Panc1 (cell line): ENCODE measurements at regions not wholly inside any gene's neighbourhood (a gene's known extent, or its start where the extent isn't known, plus 50 kb on each side); places are given as distances from the start of the nearest gene placed in this dataset.

Experiments used
- ATAC-seq: fragments of 200-7000 bp; cut with Tn5 transposase; 2 replicates; pipeline ENCODE4 v1.9.1; 2020; ENCODE audit warnings: mild to moderate bottlenecking, moderate library complexity
- BruUV-seq: library from RNA; stranded (reverse); fragments of 400-500 nt; replicated peaks from 2 replicates; lab custom pipeline; 2021; lab: Mats Ljungman, UMichigan
- CTCF ChIA-PET: fragments of 300-600 bp; sonication (Branson Sonifier 250); formaldehyde crosslinking; loops from one replicate; lab custom pipeline; 2022; ENCODE audit warnings: antibody characterized with exemption; lab: Charles Lee
- POLR2A ChIA-PET: fragments of 300-600 bp; sonication (Branson Sonifier 250); formaldehyde crosslinking; loops from one replicate; lab custom pipeline; 2022; ENCODE audit warnings: antibody characterized with exemption; lab: Charles Lee
- DNase-seq: peaks from one replicate; pipeline ENCODE4 v3.0.0-alpha.2; 2010; ENCODE audit warnings: low read depth, low spot score
- H3K27ac ChIP-seq: 2 replicates; pipeline ENCODE4 v1.5.1; 2011; ENCODE audit warnings: mild to moderate bottlenecking, low read length, inconsistent platforms
- H3K27me3 ChIP-seq: fragments of 200-500 bp; sonication (Bioruptor generic); 2 replicates; pipeline ENCODE4 v1.6.0; 2014; ENCODE audit warnings: low read length, inconsistent platforms; ENCODE audit not compliant: control insufficient read depth, insufficient read depth
- H3K36me3 ChIP-seq: fragments of 200-500 bp; sonication (Bioruptor generic); 2 replicates; pipeline ENCODE4 v1.5.1; 2014; ENCODE audit warnings: inconsistent platforms, mild to moderate bottlenecking, low read length, moderate library complexity; ENCODE audit not compliant: control insufficient read depth, insufficient read depth
- H3K4me1 ChIP-seq: 2 replicates; pipeline ENCODE4 v1.5.1; 2011; ENCODE audit warnings: inconsistent platforms, mild to moderate bottlenecking, low read length, moderate library complexity; ENCODE audit not compliant: control insufficient read depth, insufficient read depth
- H3K4me3 ChIP-seq, 2 experiments: 2 replicates each; pipeline ENCODE4 v1.5.1; 2011 to 2012; ENCODE audit warnings: low read depth in 2 of 2, low read length in 2 of 2, mild to moderate bottlenecking in 2 of 2, inconsistent platforms in 1 of 2, moderate library complexity in 1 of 2
- H3K9me3 ChIP-seq: fragments of 200-500 bp; sonication (Bioruptor generic); 2 replicates; pipeline ENCODE4 v1.5.1; 2014; ENCODE audit warnings: low read depth, mild to moderate bottlenecking, inconsistent platforms, low read length, moderate library complexity; ENCODE audit not compliant: control insufficient read depth, insufficient read depth
- POLR2AphosphoS5 ChIP-seq: IDR thresholded peaks from 2 replicates; pipeline ENCODE4 v1.6.1; 2012; ENCODE audit warnings: mild to moderate bottlenecking, low read depth, low read length, moderate library complexity
- SIN3A ChIP-seq: IDR thresholded peaks from 2 replicates; pipeline ENCODE4 v1.6.1; 2012; ENCODE audit warnings: low read depth, mild to moderate bottlenecking, low read length, moderate library complexity, borderline replicate concordance; ENCODE audit not compliant: insufficient read depth
- TCF7L2 ChIP-seq: IDR thresholded peaks from 2 replicates; pipeline ENCODE4 v1.6.1; 2011; ENCODE audit warnings: mild to moderate bottlenecking, low read depth, low read length, inconsistent platforms
- in situ Hi-C: cut with HindIII; loops from 2 replicates; pipeline ENCODE4 v1.10.0; 2016; ENCODE audit warnings: low sequenced_read_pairs, low pct_unique_long_range_greater_than_20kb
- intact Hi-C: fragments of 100-400 bp; cut with micrococcal nuclease; formaldehyde crosslinking; loops from one replicate; pipeline ENCODE4 v1.10.0; 2022; ENCODE audit not compliant: unreplicated experiment
- TF ChIP-seq, protein P1 (sequence below): fragments of 450-650 bp; IDR thresholded peaks from 2 replicates; pipeline ENCODE4 v1.5.1; 2017; ENCODE audit warnings: mild to moderate bottlenecking
- TF ChIP-seq, protein P2 (sequence below), 2 experiments: IDR thresholded peaks; 2 replicates each; pipeline ENCODE4 v1.6.1; 2011 to 2012; ENCODE audit warnings: low read depth in 2 of 2, control low read depth in 1 of 2, low read length in 1 of 2, mild to moderate bottlenecking in 1 of 2, moderate library complexity in 1 of 2; ENCODE audit not compliant: insufficient read depth in 1 of 2

DNA sequence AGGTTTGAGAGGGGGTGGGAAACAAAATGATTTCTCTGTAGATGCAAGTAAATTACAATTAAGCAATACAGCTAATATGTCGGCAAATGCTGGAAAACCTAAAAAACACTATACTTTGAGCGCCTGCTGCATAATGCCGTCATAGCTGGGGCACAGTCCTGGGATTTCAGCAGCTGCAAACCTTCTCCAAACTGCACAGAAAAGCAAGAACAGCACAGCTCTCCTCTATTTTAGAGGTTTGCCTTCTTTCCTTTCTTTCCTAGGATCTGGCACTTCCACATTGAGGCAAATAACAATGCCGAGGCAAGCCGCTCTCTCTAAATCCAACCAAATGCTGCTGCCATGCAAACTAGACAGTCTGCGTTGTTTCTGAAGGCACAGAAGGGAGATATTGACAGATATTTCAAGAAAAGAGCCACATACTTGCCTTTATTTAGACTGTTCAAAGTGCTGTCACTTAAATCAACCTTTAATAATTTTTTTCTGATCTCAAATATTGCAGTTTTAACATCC, 287.1 kb upstream of the G2E3 start:
- Histone ChIP-seq H3K27ac (no peak overlapping the region), H3K27me3 (no peaks in the 10 kb centered on the region), H3K4me1 (peaks cover 3% of the 10 kb centered on the region), H3K4me3 (no peak overlapping the region), H3K36me3 (no peaks in the 10 kb centered on the region), H3K9me3 (no peaks in the 10 kb centered on the region)
- ATAC-seq (no peak), DNase-seq (no peak)
- no TSS peak for BruUV-seq
- POLR2A ChIA-PET, result interaction anchor here (0.7 kb wide), 1 partner anchor 748 kb away, joined by 3 read pairs; no protein-coding TSS in a partner anchor
- CTCF ChIA-PET, result interaction anchor here (0.6 kb wide), 1 partner anchor 157 kb away, joined by 3 read pairs; no protein-coding TSS in a partner anchor
- in situ Hi-C loops, result no loop called here
- TF ChIP-seq, protein P1, sequence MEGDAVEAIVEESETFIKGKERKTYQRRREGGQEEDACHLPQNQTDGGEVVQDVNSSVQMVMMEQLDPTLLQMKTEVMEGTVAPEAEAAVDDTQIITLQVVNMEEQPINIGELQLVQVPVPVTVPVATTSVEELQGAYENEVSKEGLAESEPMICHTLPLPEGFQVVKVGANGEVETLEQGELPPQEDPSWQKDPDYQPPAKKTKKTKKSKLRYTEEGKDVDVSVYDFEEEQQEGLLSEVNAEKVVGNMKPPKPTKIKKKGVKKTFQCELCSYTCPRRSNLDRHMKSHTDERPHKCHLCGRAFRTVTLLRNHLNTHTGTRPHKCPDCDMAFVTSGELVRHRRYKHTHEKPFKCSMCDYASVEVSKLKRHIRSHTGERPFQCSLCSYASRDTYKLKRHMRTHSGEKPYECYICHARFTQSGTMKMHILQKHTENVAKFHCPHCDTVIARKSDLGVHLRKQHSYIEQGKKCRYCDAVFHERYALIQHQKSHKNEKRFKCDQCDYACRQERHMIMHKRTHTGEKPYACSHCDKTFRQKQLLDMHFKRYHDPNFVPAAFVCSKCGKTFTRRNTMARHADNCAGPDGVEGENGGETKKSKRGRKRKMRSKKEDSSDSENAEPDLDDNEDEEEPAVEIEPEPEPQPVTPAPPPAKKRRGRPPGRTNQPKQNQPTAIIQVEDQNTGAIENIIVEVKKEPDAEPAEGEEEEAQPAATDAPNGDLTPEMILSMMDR, result no peak
- TF ChIP-seq TCF7L2 (no peak), SIN3A (no peak), POLR2AphosphoS5 (no peak)
- TF ChIP-seq, protein P2, sequence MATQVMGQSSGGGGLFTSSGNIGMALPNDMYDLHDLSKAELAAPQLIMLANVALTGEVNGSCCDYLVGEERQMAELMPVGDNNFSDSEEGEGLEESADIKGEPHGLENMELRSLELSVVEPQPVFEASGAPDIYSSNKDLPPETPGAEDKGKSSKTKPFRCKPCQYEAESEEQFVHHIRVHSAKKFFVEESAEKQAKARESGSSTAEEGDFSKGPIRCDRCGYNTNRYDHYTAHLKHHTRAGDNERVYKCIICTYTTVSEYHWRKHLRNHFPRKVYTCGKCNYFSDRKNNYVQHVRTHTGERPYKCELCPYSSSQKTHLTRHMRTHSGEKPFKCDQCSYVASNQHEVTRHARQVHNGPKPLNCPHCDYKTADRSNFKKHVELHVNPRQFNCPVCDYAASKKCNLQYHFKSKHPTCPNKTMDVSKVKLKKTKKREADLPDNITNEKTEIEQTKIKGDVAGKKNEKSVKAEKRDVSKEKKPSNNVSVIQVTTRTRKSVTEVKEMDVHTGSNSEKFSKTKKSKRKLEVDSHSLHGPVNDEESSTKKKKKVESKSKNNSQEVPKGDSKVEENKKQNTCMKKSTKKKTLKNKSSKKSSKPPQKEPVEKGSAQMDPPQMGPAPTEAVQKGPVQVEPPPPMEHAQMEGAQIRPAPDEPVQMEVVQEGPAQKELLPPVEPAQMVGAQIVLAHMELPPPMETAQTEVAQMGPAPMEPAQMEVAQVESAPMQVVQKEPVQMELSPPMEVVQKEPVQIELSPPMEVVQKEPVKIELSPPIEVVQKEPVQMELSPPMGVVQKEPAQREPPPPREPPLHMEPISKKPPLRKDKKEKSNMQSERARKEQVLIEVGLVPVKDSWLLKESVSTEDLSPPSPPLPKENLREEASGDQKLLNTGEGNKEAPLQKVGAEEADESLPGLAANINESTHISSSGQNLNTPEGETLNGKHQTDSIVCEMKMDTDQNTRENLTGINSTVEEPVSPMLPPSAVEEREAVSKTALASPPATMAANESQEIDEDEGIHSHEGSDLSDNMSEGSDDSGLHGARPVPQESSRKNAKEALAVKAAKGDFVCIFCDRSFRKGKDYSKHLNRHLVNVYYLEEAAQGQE (IDR thresholded peaks at IDR 0.05; ENCODE audit: insufficient read depth in 1 of 2, low read depth in 2 of 2, low read length in 1 of 2), result no peak
- intact Hi-C loops, result no loop called here

DNA sequence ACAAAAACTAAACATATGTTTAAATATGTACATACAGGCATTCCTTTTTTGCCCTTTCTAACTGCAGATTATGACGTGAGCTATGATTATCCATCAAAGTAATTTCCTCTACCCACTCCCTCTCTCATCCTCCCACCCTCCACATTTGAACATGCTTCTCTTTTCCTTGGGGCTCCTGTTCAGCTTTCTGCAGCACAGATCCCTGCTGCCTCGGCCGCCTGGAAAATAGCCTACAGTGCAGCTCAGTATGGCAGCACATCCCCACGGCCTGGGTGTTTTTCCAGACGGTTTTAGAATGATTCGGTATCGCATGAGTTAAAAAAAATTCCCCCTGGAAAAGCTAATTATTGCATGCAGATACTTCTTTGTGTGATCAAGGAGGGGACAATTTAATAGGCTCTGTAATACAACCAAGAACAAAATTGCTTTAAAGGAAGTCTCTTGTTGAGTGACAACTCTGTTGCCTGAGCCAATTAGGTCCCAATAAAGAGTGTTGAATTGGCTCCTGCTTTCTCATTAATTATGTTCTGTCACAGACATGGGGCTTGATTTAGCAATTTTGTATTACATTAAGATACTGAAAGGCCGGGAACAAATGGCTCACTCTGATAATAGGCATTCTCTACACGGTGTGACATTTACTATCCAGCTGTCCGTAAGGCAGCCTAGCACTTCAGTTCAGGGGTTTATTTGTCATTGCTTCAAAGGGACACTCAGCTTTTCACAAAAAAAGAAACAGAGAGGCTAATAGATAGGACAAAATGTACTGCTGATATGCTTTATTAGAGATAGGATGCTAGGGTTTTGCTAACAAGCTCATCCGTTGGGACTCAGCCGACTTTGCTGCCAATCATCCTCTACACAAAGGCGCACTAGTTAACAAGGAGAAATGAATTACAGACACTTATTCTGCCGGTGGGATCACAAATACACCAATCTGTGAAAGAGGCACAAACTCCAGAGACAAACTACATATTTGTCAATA, 285.8 kb upstream of the G2E3 start:
- no peak for ATAC-seq
- ChIA-PET CTCF (no interaction called here), POLR2A (no interaction called here)
- TF ChIP-seq POLR2AphosphoS5, result no peak
- Histone ChIP-seq H3K4me1 (peaks cover 3% of the 10 kb centered on the region), H3K36me3 (no peaks in the 10 kb centered on the region), H3K27me3 (no peaks in the 10 kb centered on the region), H3K4me3 (no peak overlapping the region), H3K9me3 (no peaks in the 10 kb centered on the region), H3K27ac (no peak overlapping the region)
- in situ Hi-C loops (no loop called here), intact Hi-C loops (no loop called here)
- no peak for DNase-seq
- no TSS peak for BruUV-seq

DNA sequence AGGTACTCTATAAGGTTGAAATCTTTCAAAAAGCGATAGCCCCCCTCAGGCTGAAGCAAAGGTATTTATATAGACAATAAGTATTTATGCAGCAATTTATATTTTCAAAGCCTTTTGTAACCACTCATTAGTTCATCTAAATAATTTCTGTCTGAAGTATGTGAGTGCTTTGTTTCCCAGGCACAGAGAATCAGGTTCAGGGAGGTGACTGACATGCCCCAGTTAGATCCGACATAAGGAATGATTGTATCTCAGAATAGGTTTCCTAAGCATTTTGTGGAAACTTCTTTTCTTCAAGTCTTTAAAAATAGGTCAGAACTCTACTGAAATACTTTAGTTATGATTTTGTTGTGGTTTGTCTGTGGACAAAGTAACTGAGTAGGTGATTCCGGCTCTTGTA, 283.4 kb upstream of the G2E3 start:
- no peaks in the 10 kb centered on the region for H3K9me3 ChIP-seq
- H3K36me3 ChIP-seq, result no peaks in the 10 kb centered on the region
- ChIA-PET CTCF (no interaction called here), POLR2A (no interaction called here)
- no TSS peak for BruUV-seq
- TF ChIP-seq, protein P2 (IDR thresholded peaks at IDR 0.05; ENCODE audit: insufficient read depth in 1 of 2, low read depth in 2 of 2, low read length in 1 of 2), result no peak
- TF ChIP-seq TCF7L2, result no peak
- TF ChIP-seq SIN3A, result no peak
- TF ChIP-seq, protein P1, result no peak
- no peak for TF ChIP-seq POLR2AphosphoS5
- in situ Hi-C loops, result no loop called here
- no peaks in the 10 kb centered on the region for H3K27me3 ChIP-seq
- no peak overlapping the region for H3K27ac ChIP-seq
- H3K4me3 ChIP-seq, result no peak overlapping the region
- intact Hi-C loops, result no loop called here
- no peak for DNase-seq
- peaks cover 3% of the 10 kb centered on the region for H3K4me1 ChIP-seq
- ATAC-seq, result no peak
